Gastrocnemius medialis (tissue), 4 donors: ENCODE measurements at regions not wholly inside any gene's neighbourhood (a gene's known extent, or its start where the extent isn't known, plus 50 kb on each side); places are given as distances from the start of the nearest gene placed in this dataset.

Source experiments
- CTCF ChIP-seq, 5 experiments: fragments of 450-650 bp in 3 of 5; fragments of 200-600 bp in 2 of 5; sonication (generic) in 2 of 5; IDR thresholded peaks in 4 of 5; conservative IDR thresholded peaks in 1 of 5; 1 replicate in 4 of 5; 2 replicates in 1 of 5; pipeline ENCODE4 v1.5.1; 2016 to 2019; ENCODE audit warnings: antibody characterized with exemption in 5 of 5, mild to moderate bottlenecking in 3 of 5, moderate library complexity in 3 of 5
- POLR2A ChIP-seq, 2 donors: fragments of 450-650 bp; IDR thresholded peaks; one replicate each; pipeline ENCODE4 v1.6.1; 2017; ENCODE audit warnings: antibody characterized with exemption in 2 of 2, mild to moderate bottlenecking in 2 of 2, moderate library complexity in 2 of 2

GRCh38 chr4:23337292-23337691 is 552.6 kb downstream of the PPARGC1A start:
- TF ChIP-seq CTCF (IDR thresholded peaks at IDR 0.05 in 4 of 5, conservative IDR thresholded peaks at IDR 0.05 in 1 of 5), result peak in 2 of 5 experiments; percentile 14 to 20
- TF ChIP-seq POLR2A (IDR thresholded peaks at IDR 0.05), result no peak
